NK-92 treated with Interleukin-12 subunit alpha and Interleukin-12 subunit beta, amount 100 ng/mL, for 24 hours (cell line): ENCODE measurements at regions not wholly inside any gene's neighbourhood (a gene's known extent, or its start where the extent isn't known, plus 50 kb on each side); places are given as distances from the start of the nearest gene placed in this dataset.

Experiments
- DNase-seq: peaks from one replicate; lab custom pipeline; 2025; lab: John Stamatoyannopoulos, UW

GRCh38 chr14:97395068-97395467, 597.9 kb downstream of the VRK1 start:
- DNase-seq, result no peak

- DNase-seq, result no peak
These were observed 604.5 kb downstream of the VRK1 start for GRCh38 chr14:97401714-97402113.

- DNase-seq, result no peak
These were observed 605.1 kb downstream of the VRK1 start for GRCh38 chr14:97402279-97402678.

GRCh38 chr14:97407701-97408407, 610.7 kb downstream of the VRK1 start:
- DNase-seq, result no peak

- no peak for DNase-seq
These were observed 611.3 kb downstream of the VRK1 start for GRCh38 chr14:97408503-97408902.

- DNase-seq, result no peak
These were observed 612.0 kb downstream of the VRK1 start for GRCh38 chr14:97408937-97409815.

GRCh38 chr14:97410667-97411620, 613.8 kb downstream of the VRK1 start:
- no peak for DNase-seq

- no peak for DNase-seq
These were observed 614.9 kb downstream of the VRK1 start for GRCh38 chr14:97411938-97412612.

GRCh38 chr14:97413022-97413539, 615.9 kb downstream of the VRK1 start:
- DNase-seq, result no peak

- no peak for DNase-seq
These were observed 617.0 kb downstream of the VRK1 start for GRCh38 chr14:97413966-97414717.

GRCh38 chr14:97414718-97415098, 617.5 kb downstream of the VRK1 start:
- no peak for DNase-seq

- DNase-seq, result no peak
These were observed 618.7 kb downstream of the VRK1 start for GRCh38 chr14:97415907-97416306.

- DNase-seq, result no peak
These were observed 619.4 kb downstream of the VRK1 start for GRCh38 chr14:97416550-97416949.

- no peak for DNase-seq
These were observed 620.1 kb downstream of the VRK1 start for GRCh38 chr14:97417331-97417730.

GRCh38 chr14:97420211-97420610, 623.0 kb downstream of the VRK1 start:
- DNase-seq, result no peak

GRCh38 chr14:97426776-97427175, 629.6 kb downstream of the VRK1 start:
- DNase-seq, result no peak

- no peak for DNase-seq
These were observed 631.7 kb downstream of the VRK1 start for GRCh38 chr14:97428808-97429440.

GRCh38 chr14:97432586-97432985, 635.4 kb downstream of the VRK1 start:
- DNase-seq, result peak; percentile 58

GRCh38 chr14:97441740-97442362, 644.7 kb downstream of the VRK1 start:
- no peak for DNase-seq

GRCh38 chr14:97442363-97442762, 645.2 kb downstream of the VRK1 start:
- DNase-seq, result no peak
